Activated CD8-positive, alpha-beta memory T cell treated with anti-CD3 and anti-CD28 coated beads, Interleukin-2, amount 50 U/mL, for 24 hours (primary cell): ENCODE measurements at regions not wholly inside any gene's neighbourhood (a gene's known extent, or its start where the extent isn't known, plus 50 kb on each side); places are given as distances from the start of the nearest gene placed in this dataset.
"Not testable (repeated sequence)": the region's sequence is repeated elsewhere in the genome, so short reads cannot be mapped to it uniquely, and the experiment has no call there.

Source experiments
- DNase-seq: peaks from one replicate; pipeline ENCODE4 v3.0.0-alpha.2; 2020; ENCODE audit errors: extremely low read depth

DNA sequence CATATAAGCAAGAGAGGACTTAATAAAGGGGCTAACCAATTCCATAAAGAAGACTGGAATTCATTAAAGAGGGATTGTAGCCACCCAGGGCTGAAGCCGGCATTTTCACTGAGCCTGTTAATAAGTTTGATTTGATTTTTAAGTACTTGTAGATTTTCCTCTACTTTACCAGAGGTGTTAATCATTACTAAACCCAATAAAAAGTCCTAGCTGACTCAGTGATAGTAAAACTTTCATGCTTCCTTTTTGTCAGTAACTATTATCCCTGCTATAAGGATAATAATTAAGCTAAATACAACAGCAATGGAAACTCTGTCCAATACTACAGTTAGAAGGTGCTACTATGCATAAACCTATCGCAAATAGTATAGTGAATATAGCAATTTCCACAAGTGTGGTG lies 260.2 kb downstream of the CEMIP2 start:
- not testable (repeated sequence) for DNase-seq

DNA sequence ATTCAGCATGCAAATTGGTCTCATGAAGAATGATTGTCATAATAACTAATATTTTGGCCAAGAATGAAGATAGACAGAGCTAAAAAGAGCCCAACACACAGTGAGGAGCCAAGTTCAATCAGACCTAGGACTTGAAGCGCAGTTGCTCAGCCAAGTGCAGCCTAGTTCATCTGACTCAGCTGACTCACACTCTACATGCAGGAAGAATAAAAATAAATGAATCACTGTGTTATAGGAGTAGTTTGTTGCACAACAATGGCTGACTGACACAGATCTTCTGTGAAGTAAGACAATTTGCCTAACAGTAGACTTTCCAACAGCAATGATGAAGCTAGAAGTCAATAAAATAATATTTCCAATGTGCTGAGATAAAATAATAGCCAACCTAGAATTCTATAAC lies 261.5 kb downstream of the CEMIP2 start:
- DNase-seq, result no peak

DNA sequence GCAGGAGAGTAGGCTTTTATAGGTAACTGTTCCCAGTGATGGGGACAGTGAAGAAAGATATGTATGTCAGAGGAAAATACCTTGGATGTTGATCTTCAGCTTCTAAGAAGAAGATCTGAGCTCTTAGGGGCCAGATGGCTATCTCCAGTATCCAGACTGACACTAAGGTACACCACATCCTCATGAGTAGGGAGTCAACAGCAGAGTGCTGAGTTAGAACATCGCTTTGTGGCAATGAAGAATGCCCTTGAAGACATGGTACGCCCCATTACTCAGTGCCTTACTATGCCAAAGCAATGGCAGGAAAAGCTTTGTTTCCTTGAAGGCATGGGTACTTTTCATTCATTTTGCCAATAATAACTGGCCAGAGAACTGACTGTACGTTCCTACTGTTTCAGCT lies 263.7 kb downstream of the CEMIP2 start:
- DNase-seq, result no peak

GRCh38 chr9:71498691-71499090 lies 269.6 kb downstream of the CEMIP2 start:
- no peak for DNase-seq

DNA sequence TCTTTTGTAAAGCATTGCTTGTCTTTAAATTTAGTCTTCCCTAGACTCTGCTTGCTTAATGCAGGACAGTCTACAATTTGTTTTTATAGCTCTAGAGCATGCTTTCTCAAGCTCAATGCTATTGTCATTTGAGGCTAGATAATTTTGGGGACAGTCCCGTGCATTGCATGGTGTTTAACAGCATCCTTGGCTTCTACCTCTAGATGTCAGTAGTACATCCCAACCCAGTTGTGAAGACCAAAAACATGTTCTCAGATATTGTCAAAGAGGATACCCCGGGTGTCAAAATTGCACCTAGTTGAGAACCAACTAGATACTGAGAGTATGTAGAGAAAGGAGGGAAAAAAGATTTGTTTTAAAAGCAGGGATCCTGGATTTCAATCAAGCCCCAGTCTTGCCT lies 277.5 kb downstream of the CEMIP2 start:
- DNase-seq, result no peak

- no peak for DNase-seq
Observed at GRCh38 chr9:71487061-71487460, 281.3 kb downstream of the CEMIP2 start.

DNA sequence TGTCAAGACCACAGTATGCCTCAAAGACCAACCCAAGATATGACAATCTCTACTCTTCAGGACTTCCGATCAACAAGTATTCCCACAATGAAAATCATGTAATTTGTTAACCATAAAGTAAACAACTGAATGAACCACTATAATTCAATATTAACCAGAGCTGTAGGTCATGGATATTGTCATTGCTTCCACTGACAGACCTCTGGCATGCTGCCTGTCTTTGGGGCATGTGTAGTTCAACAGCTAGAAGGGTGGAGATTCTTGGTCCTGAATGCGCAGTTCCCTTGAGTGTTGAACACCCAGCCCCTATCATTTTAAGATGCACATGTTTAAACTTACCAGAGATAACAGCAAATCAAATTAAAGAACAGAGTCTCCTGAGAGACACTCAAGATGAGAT lies 283.0 kb downstream of the CEMIP2 start:
- no peak for DNase-seq

DNA sequence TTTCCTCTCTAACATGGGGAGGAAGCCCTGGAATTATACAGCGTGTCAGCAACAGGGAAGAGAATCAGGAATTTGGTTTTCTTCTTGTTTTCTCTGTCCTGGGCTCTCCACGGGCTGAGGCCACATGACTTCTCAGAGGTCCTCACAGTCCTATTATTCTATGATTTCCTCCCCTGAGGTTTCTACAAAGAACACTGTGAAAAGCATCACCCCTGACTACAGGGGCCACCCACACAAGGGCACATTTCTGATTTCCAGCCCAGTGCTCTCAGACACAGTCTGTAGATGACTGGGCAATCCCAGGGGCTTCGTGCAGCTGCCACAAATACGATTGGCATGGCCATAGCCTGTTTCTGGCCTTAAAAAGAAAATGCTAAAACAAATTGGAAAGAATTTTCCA lies 284.9 kb downstream of the CEMIP2 start:
- DNase-seq, result no peak

- DNase-seq, result no peak
Observed at GRCh38 chr9:71479621-71480020, 288.7 kb downstream of the CEMIP2 start.

- no peak for DNase-seq
Observed at GRCh38 chr9:71472400-71472799, 295.9 kb downstream of the CEMIP2 start.

- no peak for DNase-seq
Observed at GRCh38 chr9:71465392-71465791, 302.9 kb downstream of the CEMIP2 start.

- DNase-seq, result no peak
Observed at GRCh38 chr9:71459082-71459481, 309.2 kb downstream of the CEMIP2 start.

GRCh38 chr9:71446473-71447411 lies 321.6 kb downstream of the CEMIP2 start:
- DNase-seq, result no peak

- no peak for DNase-seq
Observed at GRCh38 chr9:71446106-71446472, 322.2 kb downstream of the CEMIP2 start.

GRCh38 chr9:71442937-71443336 lies 321.5 kb upstream of the TRPM3 start:
- no peak for DNase-seq

DNA sequence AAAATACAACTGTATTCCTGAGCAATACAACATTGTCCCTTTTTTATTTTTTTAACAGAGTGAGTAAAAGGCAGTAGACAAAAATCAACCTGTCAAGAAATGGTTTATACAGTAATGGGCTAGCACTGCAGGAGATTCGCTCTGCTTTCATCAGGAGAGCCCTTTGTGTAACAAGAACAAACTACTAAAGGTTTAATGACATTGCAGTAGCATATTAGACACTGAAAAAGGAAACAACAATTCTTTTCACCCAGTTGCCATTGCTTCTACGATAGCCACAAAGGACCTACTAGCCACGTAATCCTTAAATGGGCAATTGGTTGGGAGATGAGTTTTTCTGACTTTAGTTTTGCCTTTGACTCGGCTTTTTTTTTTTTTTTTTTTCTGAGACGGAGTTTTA lies 319.8 kb upstream of the TRPM3 start:
- DNase-seq, result no peak

DNA sequence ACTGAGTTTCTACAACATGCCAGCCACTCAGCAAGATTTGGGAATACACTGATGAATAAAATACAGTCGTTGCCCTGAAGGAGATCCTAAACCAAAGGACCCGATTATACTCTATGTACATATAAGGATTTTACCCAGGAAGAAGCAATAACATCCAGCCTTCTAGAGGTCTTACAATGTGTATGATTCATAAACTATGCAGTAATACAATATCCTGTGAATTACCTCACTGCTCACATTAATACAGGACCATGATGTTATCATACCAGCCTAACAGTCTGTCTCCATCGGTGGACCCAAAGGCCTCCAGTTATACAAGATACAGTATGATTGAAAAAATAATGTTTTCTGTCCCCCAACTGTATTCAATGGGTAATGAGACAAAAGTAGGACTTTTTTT lies 310.5 kb upstream of the TRPM3 start:
- no peak for DNase-seq

DNA sequence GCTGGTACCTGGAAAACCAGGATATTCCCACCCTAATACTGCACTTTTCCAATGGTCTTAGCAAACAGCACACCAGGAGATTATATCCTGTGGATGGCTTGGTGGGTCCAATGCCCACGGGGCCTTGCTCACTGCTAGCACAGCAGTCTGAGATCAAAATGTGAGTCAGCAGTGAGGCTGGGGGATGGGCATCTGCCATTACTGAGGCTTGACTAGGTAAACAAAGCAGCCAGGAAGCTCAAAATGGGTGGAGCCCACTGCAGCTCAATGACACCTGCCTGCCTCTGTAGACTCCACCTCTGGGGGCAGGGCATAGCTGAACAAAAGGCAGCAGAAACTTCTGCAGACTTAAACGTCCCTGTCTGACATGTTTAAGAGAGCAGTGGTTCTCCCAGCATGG lies 285.9 kb upstream of the TRPM3 start:
- not testable (repeated sequence) for DNase-seq

GRCh38 chr9:71403106-71403505 lies 281.7 kb upstream of the TRPM3 start:
- DNase-seq, result no peak

DNA sequence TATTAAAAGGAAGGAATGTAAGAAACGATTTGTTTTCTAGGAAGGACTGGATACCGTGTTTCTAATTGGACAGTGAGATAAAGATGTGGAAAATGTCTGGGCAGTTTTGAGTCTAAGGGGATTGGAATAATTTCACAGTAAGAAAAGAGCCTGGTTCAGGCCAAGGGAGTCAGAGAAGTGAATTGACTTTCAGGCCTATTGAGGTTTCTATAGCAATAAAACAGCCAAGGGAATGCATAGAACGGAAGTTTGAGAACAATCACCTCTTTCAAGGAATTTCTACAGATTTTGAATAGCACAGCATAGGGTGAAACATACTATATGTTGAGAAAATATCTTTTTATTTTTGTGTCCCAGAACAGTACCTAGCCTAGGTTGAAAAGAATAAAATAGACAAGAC lies 271.6 kb upstream of the TRPM3 start:
- no peak for DNase-seq

DNA sequence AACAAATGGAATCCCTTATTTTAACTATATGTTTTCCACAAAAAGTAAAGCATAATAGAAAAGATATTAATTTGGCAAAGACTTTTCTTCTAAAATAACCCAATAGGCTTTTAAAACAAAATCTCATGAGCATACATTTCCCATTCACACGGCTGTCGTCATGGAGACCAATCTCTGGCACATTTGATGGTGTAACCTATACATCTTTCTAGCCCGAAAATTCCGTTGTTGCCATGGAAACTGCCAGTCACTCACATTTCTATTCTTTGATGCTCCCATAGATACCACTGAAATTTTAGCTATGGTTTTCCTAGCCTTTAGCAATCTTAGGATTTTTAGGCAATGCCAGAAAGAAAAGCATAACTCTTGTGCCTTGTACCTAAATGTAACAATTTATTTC lies 262.9 kb upstream of the TRPM3 start:
- no peak for DNase-seq

GRCh38 chr9:71383308-71383940 lies 262.0 kb upstream of the TRPM3 start:
- no peak for DNase-seq

GRCh38 chr9:71368157-71368556 lies 246.7 kb upstream of the TRPM3 start:
- no peak for DNase-seq
